ENCODE measurements at regions not wholly inside any gene's neighbourhood (a gene's known extent, or its start where the extent isn't known, plus 50 kb on each side); places are given as distances from the start of the nearest gene placed in this dataset.
"Not testable (repeated sequence)": the region's sequence is repeated elsewhere in the genome, so short reads cannot be mapped to it uniquely, and the experiment has no call there.

GRCh38 chrX:39050427-39050826 is 249.2 kb downstream of the MID1IP1 start:
- DNase-seq, result no peak

GRCh38 chrX:39052751-39053150 is 251.5 kb downstream of the MID1IP1 start:
- DNase-seq, result no peak

DNA sequence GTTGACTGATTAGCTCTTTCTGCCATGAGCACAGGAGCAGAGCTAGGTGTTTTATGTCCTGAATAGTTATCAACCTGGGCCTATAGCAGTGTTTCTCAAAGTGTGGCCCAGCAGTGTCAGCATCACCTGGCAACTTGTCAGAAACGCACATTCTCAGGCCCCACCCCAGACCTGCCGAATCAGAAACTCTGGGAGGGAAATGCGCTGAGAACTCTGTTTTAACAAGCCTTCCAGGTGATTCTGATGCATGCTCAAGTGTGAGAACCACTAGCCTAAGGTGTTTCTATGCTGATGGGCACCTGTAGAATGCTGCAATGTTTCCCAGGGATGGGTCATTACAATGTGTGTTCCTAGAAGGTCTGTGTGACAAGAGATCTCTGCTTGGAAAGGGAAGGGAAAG is 257.5 kb downstream of the MID1IP1 start:
- DNase-seq, result no peak

GRCh38 chrX:39059866-39060265 is 258.6 kb downstream of the MID1IP1 start:
- no peak for DNase-seq

- no peak for DNase-seq
These were observed 261.8 kb downstream of the MID1IP1 start for GRCh38 chrX:39063037-39063436.

DNA sequence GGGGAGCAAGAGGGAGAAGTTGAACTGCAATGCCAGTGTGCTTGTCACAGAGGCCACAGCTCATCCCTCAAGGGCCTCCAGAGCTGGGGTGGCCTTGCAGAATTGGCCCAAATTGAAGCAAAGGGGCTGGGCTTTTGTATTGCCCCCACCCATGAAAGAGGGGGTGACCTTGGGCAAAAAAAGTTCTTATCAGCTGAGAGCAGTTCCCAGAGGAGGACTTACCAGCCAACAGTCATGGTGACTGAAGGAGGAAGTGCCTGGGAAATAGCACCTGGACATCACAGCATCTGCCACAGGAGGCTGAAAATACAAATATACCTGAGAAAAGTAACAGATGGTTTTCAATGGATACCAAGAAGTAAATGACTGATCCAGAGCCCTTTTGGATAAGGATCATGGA is 262.4 kb downstream of the MID1IP1 start:
- DNase-seq, result no peak

DNA sequence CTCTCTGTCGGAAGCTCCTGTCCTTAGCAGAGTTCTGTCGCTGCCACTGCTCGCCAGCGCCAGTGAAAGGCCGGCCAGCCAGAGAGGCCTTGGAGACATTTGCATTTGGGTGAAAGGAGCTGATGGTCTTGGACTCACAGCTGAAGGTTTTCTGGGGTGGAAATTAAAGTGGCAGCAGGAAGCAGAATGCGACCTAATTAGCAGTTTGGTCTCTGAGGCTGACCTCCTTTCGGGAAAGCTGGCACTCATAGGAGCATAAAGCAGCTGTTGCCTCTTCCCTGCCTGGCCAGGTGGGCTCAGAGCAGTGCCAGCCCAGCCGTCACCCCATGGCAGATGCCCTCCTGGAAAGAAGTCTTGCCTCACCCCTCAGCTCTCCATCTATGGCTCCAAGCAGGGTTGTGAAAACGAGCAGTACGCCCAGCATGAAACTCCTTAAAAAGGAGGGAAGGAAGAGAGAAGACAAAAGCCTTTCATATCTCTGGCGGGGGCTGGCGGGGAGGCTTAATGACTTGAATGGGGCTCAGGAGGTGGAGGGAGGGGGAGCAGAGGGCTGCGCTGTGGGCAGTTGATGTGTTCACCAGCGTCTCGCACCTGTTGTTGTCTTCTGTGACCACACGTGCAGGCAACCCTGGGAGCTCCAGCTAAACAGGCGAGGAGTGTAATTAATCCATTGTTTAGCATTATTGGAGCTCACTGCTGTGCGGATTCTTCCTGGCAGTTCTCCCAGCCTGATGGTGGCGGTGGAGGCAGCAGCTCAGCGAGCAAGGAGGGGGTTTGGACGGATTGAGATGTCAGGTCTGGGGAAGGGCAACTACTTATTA is 264.0 kb downstream of the MID1IP1 start:
- DNase-seq, result no peak

DNA sequence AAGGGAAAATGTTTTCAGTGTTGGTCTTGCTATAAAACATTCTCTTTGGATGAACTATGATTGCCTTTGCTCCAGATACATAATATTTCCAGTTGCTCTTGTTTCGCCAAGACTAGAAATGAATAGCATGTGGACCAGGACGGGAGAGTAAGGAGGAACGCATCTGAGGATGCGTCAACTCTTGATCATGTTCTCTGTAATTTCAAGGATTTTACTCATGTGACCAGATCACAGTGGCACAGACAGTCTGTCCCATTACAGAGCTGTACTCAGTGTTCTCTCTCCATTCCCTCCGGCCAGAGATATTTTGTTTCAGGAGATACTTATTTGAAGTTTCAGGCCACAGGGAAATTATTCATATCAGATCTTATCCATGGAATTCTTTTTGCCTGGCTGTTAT is 266.6 kb downstream of the MID1IP1 start:
- DNase-seq, result no peak

DNA sequence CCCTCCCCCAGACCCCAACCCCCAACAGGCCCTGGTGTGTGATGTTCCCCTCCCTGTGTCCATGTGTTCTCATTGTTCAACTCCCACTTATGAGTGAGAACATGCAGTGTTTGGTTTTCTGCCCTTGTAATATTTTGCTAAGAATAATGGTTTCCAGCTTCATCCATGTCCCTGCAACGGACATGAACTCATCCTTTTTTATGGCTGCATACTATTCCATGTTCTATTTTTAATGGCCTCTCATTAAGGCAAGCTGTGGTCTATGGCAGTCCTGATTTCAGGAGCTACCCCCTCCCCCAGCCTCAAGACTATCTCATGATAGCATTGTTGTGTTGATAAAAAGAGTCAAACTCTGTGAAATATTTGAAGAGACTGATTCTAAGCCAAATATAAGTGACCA is 267.4 kb downstream of the MID1IP1 start:
- DNase-seq, result not testable (repeated sequence)

DNA sequence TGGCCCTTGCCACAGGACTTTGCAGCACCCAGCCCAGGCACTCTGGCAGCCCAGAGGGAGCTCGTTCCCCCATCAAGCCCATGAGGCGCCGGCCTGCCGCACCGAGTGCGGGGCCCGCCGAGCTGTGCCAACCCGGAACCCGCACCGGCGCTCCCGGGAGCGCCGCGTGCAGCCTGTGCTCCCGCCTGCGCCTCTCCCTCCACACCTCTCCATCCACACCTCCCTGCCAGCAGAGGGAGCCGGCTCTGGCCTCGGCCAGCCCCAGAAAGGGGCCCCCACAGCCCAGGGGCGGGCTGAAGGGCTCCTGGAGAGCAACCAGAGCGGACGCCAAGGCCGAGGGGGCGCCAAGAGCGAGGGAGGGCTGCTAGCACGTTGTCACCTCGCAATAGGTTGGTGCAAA is 268.8 kb downstream of the MID1IP1 start:
- DNase-seq, result no peak

- DNase-seq, result no peak
These were observed 271.9 kb downstream of the MID1IP1 start for GRCh38 chrX:39073131-39073530.

- no peak for DNase-seq
These were observed 295.3 kb downstream of the MID1IP1 start for GRCh38 chrX:39096599-39096998.

- no peak for DNase-seq
These were observed 303.5 kb downstream of the MID1IP1 start for GRCh38 chrX:39104745-39105144.

DNA sequence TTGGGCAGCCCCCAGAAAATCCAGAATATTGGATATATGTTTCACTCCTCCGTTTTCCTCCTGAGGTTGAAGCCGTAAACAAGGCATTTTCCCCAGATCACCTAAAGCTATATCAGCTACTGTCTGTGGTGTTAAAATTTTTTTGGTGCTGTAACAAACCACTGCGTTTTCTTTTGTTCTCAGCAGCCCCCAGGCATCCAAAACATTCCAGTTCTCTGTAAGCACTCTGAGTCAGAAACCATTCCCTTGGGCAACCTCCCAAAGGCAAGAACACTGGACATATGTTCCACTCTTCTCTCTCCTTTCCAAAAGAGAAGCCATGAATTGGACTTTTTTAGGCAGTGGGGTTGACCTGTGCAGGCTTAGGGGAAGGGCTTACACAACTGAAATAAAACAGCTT is 310.9 kb downstream of the MID1IP1 start:
- DNase-seq, result no peak

- no peak for DNase-seq
These were observed 313.9 kb downstream of the MID1IP1 start for GRCh38 chrX:39115166-39115565.

- DNase-seq, result no peak
These were observed 315.8 kb downstream of the MID1IP1 start for GRCh38 chrX:39117101-39117500.

DNA sequence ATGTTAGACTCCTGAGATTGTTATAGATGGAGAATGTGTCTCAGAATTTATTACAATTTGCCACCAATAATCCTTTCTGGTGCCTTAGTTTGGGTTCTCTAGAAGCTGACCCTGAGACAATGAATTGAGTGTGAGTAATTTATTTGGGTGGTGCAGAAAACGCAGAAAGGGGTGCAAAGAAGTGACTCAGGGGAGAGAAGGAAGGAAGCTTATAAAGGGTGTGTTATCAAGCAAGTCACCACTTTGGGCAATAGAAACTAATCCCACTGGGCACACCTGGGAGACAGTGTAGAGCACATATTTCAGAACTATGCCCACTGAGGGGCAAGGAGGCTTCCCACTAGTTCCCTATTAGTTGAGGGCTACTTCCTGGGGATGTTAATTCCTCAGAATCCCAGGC is 320.6 kb downstream of the MID1IP1 start:
- DNase-seq, result no peak

DNA sequence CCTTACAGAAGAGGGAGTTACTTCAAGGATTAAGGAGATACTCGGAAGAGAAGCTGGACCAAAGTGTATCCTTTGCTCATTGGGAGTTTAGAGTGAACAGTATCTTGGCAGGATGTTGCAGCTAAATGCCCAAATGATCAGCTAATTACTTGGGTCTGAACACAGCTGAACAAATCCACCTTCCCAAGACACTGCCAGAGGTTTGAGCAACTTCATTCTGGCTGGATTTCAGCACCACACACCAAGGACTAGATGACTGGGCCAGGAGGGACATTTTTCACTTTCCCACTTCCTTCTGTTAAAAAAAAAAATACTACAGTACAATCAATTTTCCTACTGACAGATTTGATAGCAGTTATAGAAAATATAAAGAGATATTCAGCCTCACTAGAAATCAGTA is 324.6 kb downstream of the MID1IP1 start:
- no peak for DNase-seq

DNA sequence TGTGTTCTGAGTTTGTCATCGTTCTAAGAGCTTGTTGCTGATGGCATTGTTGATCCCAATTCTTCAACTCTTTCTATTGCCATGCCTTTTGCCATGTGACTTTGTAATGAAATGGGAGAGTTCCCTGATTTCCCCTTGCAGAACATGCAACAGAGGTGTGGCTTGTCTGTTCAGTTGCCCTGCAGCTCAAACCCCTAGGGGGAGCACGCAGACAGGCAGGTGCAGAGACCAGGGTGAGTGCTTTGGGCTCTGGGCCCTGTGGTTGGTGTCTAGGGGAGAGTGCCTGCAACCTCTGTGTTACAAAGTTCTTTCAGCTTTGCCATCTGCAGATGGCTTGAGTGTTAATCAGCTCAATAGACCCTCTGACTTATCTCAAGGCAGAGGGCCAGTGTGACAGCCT is 332.7 kb downstream of the MID1IP1 start:
- DNase-seq, result peak; percentile 6

- DNase-seq, result no peak
These were observed 336.2 kb downstream of the MID1IP1 start for GRCh38 chrX:39137363-39137954.

GRCh38 chrX:39140581-39140980 is 339.3 kb downstream of the MID1IP1 start:
- no peak for DNase-seq

DNA sequence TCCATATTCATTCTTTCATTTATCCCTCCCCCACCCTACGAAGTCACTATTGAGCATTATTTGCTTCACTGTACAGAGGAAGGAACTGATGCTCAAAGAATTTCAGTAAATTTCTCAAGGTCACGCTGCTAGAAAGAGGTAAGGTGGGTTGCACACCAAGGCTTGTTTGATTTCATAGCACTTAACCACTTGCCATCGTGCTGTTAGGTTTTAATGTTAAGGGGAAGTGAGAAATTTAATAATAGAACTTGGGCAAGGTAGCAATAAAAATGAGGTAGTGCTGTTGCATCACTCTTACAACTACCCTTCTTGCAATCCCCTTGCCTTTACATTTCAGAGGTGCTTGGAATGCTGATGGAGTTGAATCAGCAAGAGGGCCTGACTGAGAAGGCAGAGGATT is 343.1 kb downstream of the MID1IP1 start:
- DNase-seq, result no peak

DNA sequence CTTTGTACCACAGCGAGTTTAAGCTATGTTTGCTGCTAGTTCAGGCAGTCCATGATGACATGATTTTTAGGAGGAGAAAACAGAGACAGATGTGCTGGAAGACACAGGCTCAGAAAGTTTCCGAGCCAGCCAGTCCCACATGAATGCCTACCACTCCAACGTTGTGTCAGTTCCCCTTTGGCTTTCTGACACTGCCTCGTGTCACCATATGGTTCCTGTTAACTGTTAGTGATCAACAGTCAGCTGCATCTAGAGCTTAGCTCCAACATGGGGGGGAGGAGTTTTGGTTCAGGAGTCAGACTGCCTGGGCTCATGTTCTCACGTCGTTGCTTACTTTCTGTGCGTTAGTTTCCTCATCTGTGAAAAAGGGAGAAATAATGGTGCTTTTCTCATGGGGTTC is 343.7 kb downstream of the MID1IP1 start:
- no peak for DNase-seq

- DNase-seq, result no peak
These were observed 344.6 kb downstream of the MID1IP1 start for GRCh38 chrX:39145859-39146258.

- peak; percentile 65 for DNase-seq
These were observed 348.5 kb downstream of the MID1IP1 start for GRCh38 chrX:39149761-39150160.

All from activated naive CD4-positive, alpha-beta T cell treated with Interleukin-2 at 50 U/mL for 16 hours (primary cell).